ENCODE measurements at regions not wholly inside any gene's neighbourhood (a gene's known extent, or its start where the extent isn't known, plus 50 kb on each side); places are given as distances from the start of the nearest gene placed in this dataset.

GRCh38 chr14:75333606-75334548 is 55.2 kb downstream of the FOS start:
- peak; percentile 68 for DNase-seq
- intact Hi-C loops (cut with DNase I): no loop called here
- ATAC-seq: peak; percentile 67 to 72

- DNase-seq: no peak
- intact Hi-C loops (cut with DNase I): no loop called here
These were observed 56.0 kb downstream of the FOS start for GRCh38 chr14:75334549-75335051.

GRCh38 chr14:75335571-75335970 is 56.9 kb downstream of the FOS start:
- ATAC-seq (no peak), DNase-seq (no peak)
- intact Hi-C loops (cut with DNase I): no loop called here

More at GRCh38 chr14:75334549-75335051, 56.0 kb downstream of the FOS start:
- ATAC-seq: peak; percentile 17 to 51

GRCh38 chr14:75338398-75338797 is 59.8 kb downstream of the FOS start:
- no peak for DNase-seq
- no peak for ATAC-seq
- intact Hi-C loops (cut with DNase I): no loop called here

- peak in 1 of 2 donors; percentile 11 for ATAC-seq
- intact Hi-C loops (cut with DNase I): no loop called here
- no peak for DNase-seq
These were observed 60.4 kb downstream of the FOS start for GRCh38 chr14:75339059-75339458.

GRCh38 chr14:75340921-75341320 is 62.3 kb downstream of the FOS start:
- peak; percentile 94 for DNase-seq
- intact Hi-C loops (cut with DNase I): no loop called here
- ATAC-seq: peak; percentile 92 to 96

GRCh38 chr14:75341620-75342019 is 63.0 kb downstream of the FOS start:
- intact Hi-C loops (cut with DNase I): no loop called here

GRCh38 chr14:75342762-75343599 is 64.4 kb downstream of the FOS start:
- intact Hi-C loops (cut with DNase I): no loop called here
- DNase-seq (no peak), ATAC-seq (no peak)

More at GRCh38 chr14:75341620-75342019, 63.0 kb downstream of the FOS start:
- ATAC-seq (peak; percentile 12 to 35), DNase-seq (no peak)

GRCh38 chr14:75343911-75344310 is 65.3 kb downstream of the FOS start:
- intact Hi-C loops (cut with DNase I): no loop called here
- DNase-seq (no peak), ATAC-seq (no peak)

- intact Hi-C loops (cut with DNase I): no loop called here
- DNase-seq: no peak
- no peak for ATAC-seq
These were observed 65.8 kb downstream of the FOS start for GRCh38 chr14:75344411-75344810.

GRCh38 chr14:75350505-75351060 is 72.0 kb downstream of the FOS start:
- ATAC-seq (no peak), DNase-seq (no peak)
- intact Hi-C loops (cut with DNase I): no loop called here

GRCh38 chr14:75359098-75359497 is 68.7 kb upstream of the JDP2 start:
- no peak for ATAC-seq
- intact Hi-C loops (cut with DNase I): no loop called here
- no peak for DNase-seq

- DNase-seq (no peak), ATAC-seq (no peak)
- intact Hi-C loops (cut with DNase I): no loop called here
These were observed 66.8 kb upstream of the JDP2 start for GRCh38 chr14:75361041-75361440.

- intact Hi-C loops (cut with DNase I): no loop called here
- ATAC-seq (peak; percentile 31 to 47), DNase-seq (peak; percentile 29)
These were observed 65.9 kb upstream of the JDP2 start for GRCh38 chr14:75361751-75362433.

- intact Hi-C loops (cut with DNase I): no loop called here
- no peak for DNase-seq
- ATAC-seq: no peak
These were observed 64.7 kb upstream of the JDP2 start for GRCh38 chr14:75363130-75363529.

- ATAC-seq (peak; percentile 15 to 19), DNase-seq (no peak)
- intact Hi-C loops (cut with DNase I): no loop called here
These were observed 64.1 kb upstream of the JDP2 start for GRCh38 chr14:75363570-75364227.

- DNase-seq (no peak), ATAC-seq (no peak)
- intact Hi-C loops (cut with DNase I): no loop called here
These were observed 62.7 kb upstream of the JDP2 start for GRCh38 chr14:75365116-75365515.

GRCh38 chr14:75366963-75367362 is 60.9 kb upstream of the JDP2 start:
- no peak for ATAC-seq
- intact Hi-C loops (cut with DNase I): no loop called here

GRCh38 chr14:75368333-75368732 is 59.5 kb upstream of the JDP2 start:
- ATAC-seq (no peak), DNase-seq (no peak)
- intact Hi-C loops (cut with DNase I): no loop called here

More at GRCh38 chr14:75366963-75367362, 60.9 kb upstream of the JDP2 start:
- no peak for DNase-seq

Measured in left cardiac atrium (tissue), 4 donors.